Esophagus squamous epithelium (tissue), 4 donors: ENCODE measurements at regions not wholly inside any gene's neighbourhood (a gene's known extent, or its start where the extent isn't known, plus 50 kb on each side); places are given as distances from the start of the nearest gene placed in this dataset.

Experiments
- CTCF ChIP-seq, 6 experiments: fragments of 450-650 bp in 4 of 6; fragments of 200-600 bp in 2 of 6; sonication (generic) in 2 of 6; IDR thresholded peaks; one replicate each; pipeline ENCODE4 v1.5.1; 2016 to 2019; ENCODE audit warnings: antibody characterized with exemption in 6 of 6, mild to moderate bottlenecking in 4 of 6, moderate library complexity in 4 of 6
- POLR2A ChIP-seq, 4 donors: fragments of 450-650 bp; IDR thresholded peaks; one replicate each; pipeline ENCODE4 v1.6.1; 2017; ENCODE audit warnings: antibody characterized with exemption in 4 of 4, mild to moderate bottlenecking in 4 of 4, moderate library complexity in 3 of 4

- TF ChIP-seq POLR2A (IDR thresholded peaks at IDR 0.05) (no peak), CTCF (IDR thresholded peaks at IDR 0.05) (no peak)
Measured at GRCh38 chr11:29261831-29262230, 755.0 kb downstream of the KCNA4 start.
